Mesothelial cell of epicardium (in vitro differentiated cells): ENCODE measurements at regions not wholly inside any gene's neighbourhood (a gene's known extent, or its start where the extent isn't known, plus 50 kb on each side); places are given as distances from the start of the nearest gene placed in this dataset.
"Not testable (repeated sequence)": the region's sequence is repeated elsewhere in the genome, so short reads cannot be mapped to it uniquely, and the experiment has no call there.

Source experiments
- DNase-seq, 2 experiments: peaks; one replicate each; pipeline ENCODE4 v3.0.0; 2021; ENCODE audit warnings: low spot score in 2 of 2; ENCODE audit not compliant: unreplicated experiment in 2 of 2
- H3K27ac Mint-ChIP-seq: 2 replicates; pipeline ENCODE4 v1.8.0; 2021; ENCODE audit warnings: mixed read lengths
- H3K27me3 Mint-ChIP-seq: 2 replicates; pipeline ENCODE4 v1.8.0; 2021; ENCODE audit warnings: low read depth, mixed read lengths
- H3K36me3 Mint-ChIP-seq: 2 replicates; pipeline ENCODE4 v1.8.0; 2021; ENCODE audit warnings: mixed read lengths
- H3K4me1 Mint-ChIP-seq: 2 replicates; pipeline ENCODE4 v1.8.0; 2021; ENCODE audit warnings: mixed read lengths
- H3K4me3 Mint-ChIP-seq: 2 replicates; pipeline ENCODE4 v1.8.0; 2021; ENCODE audit warnings: mild to moderate bottlenecking, moderate library complexity, mixed read lengths
- H3K9me3 Mint-ChIP-seq: 2 replicates; pipeline ENCODE4 v1.8.0; 2021; ENCODE audit warnings: mixed read lengths
- CTCF ChIP-seq: fragments of 200-600 bp; sonication (generic); IDR thresholded peaks from one replicate; pipeline ENCODE4 v1.5.0; 2021; ENCODE audit warnings: antibody characterized with exemption; ENCODE audit not compliant: unreplicated experiment

GRCh38 chr7:9575716-9576115, 1142.3 kb downstream of the NXPH1 start:
- no peak for TF ChIP-seq CTCF
- H3K27ac Mint-ChIP-seq: no peak overlapping the region
- no peak overlapping the region for H3K4me3 Mint-ChIP-seq
- no peaks in the 10 kb centered on the region for H3K27me3 Mint-ChIP-seq
- no peaks in the 10 kb centered on the region for H3K36me3 Mint-ChIP-seq
- no peak for DNase-seq
- peaks cover 6% of the 10 kb centered on the region for H3K9me3 Mint-ChIP-seq
- no peaks in the 10 kb centered on the region for H3K4me1 Mint-ChIP-seq

- no peak overlapping the region for H3K27ac Mint-ChIP-seq
- DNase-seq: no peak
- H3K36me3 Mint-ChIP-seq: no peaks in the 10 kb centered on the region
- H3K9me3 Mint-ChIP-seq: no peaks in the 10 kb centered on the region
- H3K4me1 Mint-ChIP-seq: no peaks in the 10 kb centered on the region
- no peaks in the 10 kb centered on the region for H3K27me3 Mint-ChIP-seq
- H3K4me3 Mint-ChIP-seq: no peak overlapping the region
- TF ChIP-seq CTCF: no peak
These were observed 1149.4 kb downstream of the NXPH1 start for GRCh38 chr7:9582824-9583223.

GRCh38 chr7:9598411-9598810, 1165.0 kb downstream of the NXPH1 start:
- Mint-ChIP-seq H3K4me1 (no peaks in the 10 kb centered on the region), H3K27me3 (no peaks in the 10 kb centered on the region), H3K9me3 (no peaks in the 10 kb centered on the region), H3K4me3 (no peak overlapping the region), H3K36me3 (no peaks in the 10 kb centered on the region), H3K27ac (no peak overlapping the region)
- DNase-seq: no peak
- TF ChIP-seq CTCF: no peak

- Mint-ChIP-seq H3K4me3 (no peak overlapping the region), H3K9me3 (peaks cover 2% of the 10 kb centered on the region), H3K4me1 (no peaks in the 10 kb centered on the region), H3K27ac (no peak overlapping the region), H3K36me3 (no peaks in the 10 kb centered on the region), H3K27me3 (no peaks in the 10 kb centered on the region)
- DNase-seq: no peak
- no peak for TF ChIP-seq CTCF
These were observed 1167.6 kb downstream of the NXPH1 start for GRCh38 chr7:9600974-9601373.

GRCh38 chr7:9603291-9603690, 1169.9 kb downstream of the NXPH1 start:
- DNase-seq: no peak
- Mint-ChIP-seq H3K27me3 (no peaks in the 10 kb centered on the region), H3K4me3 (no peak overlapping the region), H3K27ac (no peak overlapping the region), H3K4me1 (no peaks in the 10 kb centered on the region), H3K9me3 (peaks cover 2% of the 10 kb centered on the region), H3K36me3 (no peaks in the 10 kb centered on the region)
- no peak for TF ChIP-seq CTCF

GRCh38 chr7:9608560-9608959, 1175.2 kb downstream of the NXPH1 start:
- Mint-ChIP-seq H3K4me3 (no peak overlapping the region), H3K4me1 (no peaks in the 10 kb centered on the region), H3K27ac (no peak overlapping the region), H3K9me3 (peaks cover 2% of the 10 kb centered on the region), H3K36me3 (no peaks in the 10 kb centered on the region), H3K27me3 (no peaks in the 10 kb centered on the region)
- no peak for TF ChIP-seq CTCF
- DNase-seq: no peak

- H3K36me3 Mint-ChIP-seq, H3K27ac Mint-ChIP-seq, H3K4me1 Mint-ChIP-seq, DNase-seq, H3K27me3 Mint-ChIP-seq, H3K4me3 Mint-ChIP-seq: not testable (repeated sequence)
- peaks cover 12% of the 10 kb centered on the region for H3K9me3 Mint-ChIP-seq
These were observed 1187.5 kb downstream of the NXPH1 start for GRCh38 chr7:9620899-9621298.

- H3K4me1 Mint-ChIP-seq, DNase-seq, H3K36me3 Mint-ChIP-seq, H3K27ac Mint-ChIP-seq, H3K27me3 Mint-ChIP-seq, H3K4me3 Mint-ChIP-seq: not testable (repeated sequence)
- H3K9me3 Mint-ChIP-seq: peaks cover 12% of the 10 kb centered on the region
These were observed 1188.0 kb downstream of the NXPH1 start for GRCh38 chr7:9621306-9621902.
